Endothelial cell of umbilical vein (primary cell): ENCODE measurements at regions not wholly inside any gene's neighbourhood (a gene's known extent, or its start where the extent isn't known, plus 50 kb on each side); places are given as distances from the start of the nearest gene placed in this dataset.

Source experiments
- BruUV-seq: library from RNA; stranded (reverse); fragments of 400-500 nt; replicated peaks from 2 replicates; lab custom pipeline; 2021; lab: Mats Ljungman, UMichigan
- CTCF ChIA-PET: fragments of 300-600, 350-600 bp; sonication (Branson Sonifier 250); formaldehyde crosslinking; loops from one replicate; lab custom pipeline; 2021; ENCODE audit warnings: antibody characterized with exemption, inconsistent platforms; lab: Charles Lee
- POLR2A ChIA-PET: fragments of 300-600, 350-600 bp; sonication (Branson Sonifier 250); formaldehyde crosslinking; loops from one replicate; lab custom pipeline; 2021; ENCODE audit warnings: antibody characterized with exemption, inconsistent platforms; lab: Charles Lee
- DNase-seq: peaks from one replicate; pipeline ENCODE4 v3.0.0-alpha.2; 2011; ENCODE audit warnings: low read depth, low spot score
- FAIRE-seq: peaks from 2 replicates; lab custom pipeline; 2011; peaks lifted over from hg19 to GRCh38; lab: Jason Lieb, UNC
- H2AFZ ChIP-seq: 2 replicates; pipeline ENCODE4 v1.6.0; 2012; ENCODE audit warnings: low read depth, low read length, control low read depth, inconsistent platforms
- H3K27ac ChIP-seq: 2 replicates; pipeline ENCODE4 v1.5.1; 2011; ENCODE audit warnings: low read depth, mild to moderate bottlenecking, control low read depth, low read length, moderate library complexity; ENCODE audit not compliant: insufficient read depth
- H3K27me3 ChIP-seq, 2 experiments: 2 replicates each; pipeline versions ENCODE4 v1.6.0 to v1.6.1; 2011; ENCODE audit warnings: low read length in 2 of 2, mixed read lengths in 1 of 2; ENCODE audit not compliant: control insufficient read depth in 2 of 2, insufficient read depth in 2 of 2
- H3K36me3 ChIP-seq, 2 experiments: 2 replicates in 1 of 2; 3 replicates in 1 of 2; pipeline ENCODE4 v1.5.1; 2011; ENCODE audit warnings: low read length in 2 of 2, mild to moderate bottlenecking in 1 of 2, moderate library complexity in 1 of 2; ENCODE audit not compliant: control insufficient read depth in 2 of 2, insufficient read depth in 2 of 2; ENCODE audit errors: extremely low read depth in 1 of 2
- H3K4me1 ChIP-seq: 3 replicates; pipeline ENCODE4 v1.5.1; 2011; ENCODE audit warnings: mild to moderate bottlenecking, low read length; ENCODE audit not compliant: control insufficient read depth, insufficient read depth; ENCODE audit errors: extremely low read depth
- H3K4me2 ChIP-seq: 2 replicates; pipeline ENCODE4 v1.6.1; 2011; ENCODE audit warnings: low read length, control low read depth, mixed read lengths; ENCODE audit not compliant: insufficient read depth
- H3K4me3 ChIP-seq, 3 experiments: fragments of 200-600 bp in 1 of 3; sonication (generic), shearing (Covaris generic) in 1 of 3; replicated peaks in 1 of 3; 2 replicates each; pipeline ENCODE4 v1.5.1; 2011 to 2016; ENCODE audit warnings: control low read depth in 3 of 3, low read length in 3 of 3, mild to moderate bottlenecking in 2 of 3, inconsistent platforms in 1 of 3, low read depth in 1 of 3, moderate library complexity in 1 of 3; ENCODE audit not compliant: insufficient read depth in 1 of 3
- H3K79me2 ChIP-seq: 2 replicates; pipeline ENCODE4 v1.6.0; 2012; ENCODE audit warnings: low read length, inconsistent platforms; ENCODE audit not compliant: control insufficient read depth, insufficient read depth
- H3K9ac ChIP-seq: replicated peaks from 2 replicates; pipeline ENCODE3; 2011; ENCODE audit warnings: low read length, control low read depth; ENCODE audit not compliant: insufficient read depth; ENCODE audit errors: extremely low read depth
- H3K9me1 ChIP-seq: replicated peaks from 3 replicates; pipeline ENCODE4 v1.6.0; 2011; ENCODE audit warnings: mild to moderate bottlenecking, low read length; ENCODE audit not compliant: control insufficient read depth, insufficient read depth; ENCODE audit errors: extremely low read depth
- H3K9me3 ChIP-seq: replicated peaks from 2 replicates; pipeline ENCODE4 v1.5.1; 2012; ENCODE audit warnings: low read length, inconsistent platforms; ENCODE audit not compliant: control insufficient read depth, insufficient read depth
- H4K20me1 ChIP-seq: replicated peaks from 2 replicates; pipeline ENCODE3; 2011; ENCODE audit warnings: mild to moderate bottlenecking, low read length; ENCODE audit not compliant: control insufficient read depth, insufficient read depth; ENCODE audit errors: extremely low read depth
- CTCF ChIP-seq, 2 donors: IDR thresholded peaks; 1 replicate in 1 of 2; 2 replicates in 1 of 2; pipeline ENCODE4 v1.5.1; 2011; ENCODE audit warnings: low read length in 2 of 2, mild to moderate bottlenecking in 2 of 2, moderate library complexity in 2 of 2, control low read depth in 1 of 2, inconsistent platforms in 1 of 2, low read depth in 1 of 2; ENCODE audit not compliant: insufficient read depth in 1 of 2; ENCODE audit errors: extremely low read depth in 1 of 2
- EZH2 ChIP-seq: IDR thresholded peaks from 2 replicates; pipeline ENCODE4 v1.6.1; 2012; ENCODE audit warnings: borderline replicate concordance, low read depth, mild to moderate bottlenecking, moderate library complexity, low read length, inconsistent platforms; ENCODE audit not compliant: severe bottlenecking
- FOS ChIP-seq: IDR thresholded peaks from 2 replicates; pipeline ENCODE4 v1.6.1; 2011; ENCODE audit warnings: mild to moderate bottlenecking, low read length, moderate library complexity, borderline replicate concordance; ENCODE audit not compliant: insufficient read depth
- GATA2 ChIP-seq: IDR thresholded peaks from 2 replicates; pipeline ENCODE4 v1.7.0; 2011; ENCODE audit warnings: low read depth, mild to moderate bottlenecking, moderate library complexity, mixed read lengths, low read length; ENCODE audit not compliant: insufficient read length, insufficient read depth
- JUN ChIP-seq: IDR thresholded peaks from 2 replicates; pipeline ENCODE4 v1.6.1; 2011; ENCODE audit warnings: borderline replicate concordance, low read depth; ENCODE audit not compliant: insufficient read length, insufficient read depth
- MYC ChIP-seq: IDR thresholded peaks from one replicate; pipeline ENCODE4 v1.6.1; 2011; ENCODE audit warnings: mild to moderate bottlenecking, low read depth, low read length
- POLR2A ChIP-seq: IDR thresholded peaks from 2 replicates; pipeline ENCODE4 v1.6.1; 2012; ENCODE audit warnings: low read depth, mild to moderate bottlenecking, control low read depth, low read length
- POLR2AphosphoS5 ChIP-seq: IDR thresholded peaks from 2 replicates; pipeline ENCODE4 v1.6.1; 2012; ENCODE audit warnings: low read depth, mild to moderate bottlenecking, control low read depth, low read length, moderate library complexity; ENCODE audit not compliant: insufficient read depth
- dilution Hi-C: fragments of 300-500 bp; cut with MboI; formaldehyde crosslinking; loops from one replicate; pipeline ENCODE4 v1.15.0; 2019; ENCODE audit warnings: low sequenced_read_pairs; ENCODE audit not compliant: extremely low pct_ligation_motif_present
- intact Hi-C: fragments of 100-400 bp; cut with micrococcal nuclease; formaldehyde crosslinking; loops from one replicate; pipeline ENCODE4 v1.10.0; 2022
- TF ChIP-seq, protein P1 (sequence below): IDR thresholded peaks from 2 replicates; pipeline ENCODE4 v1.6.1; 2011; ENCODE audit not compliant: insufficient read depth, insufficient read length

DNA sequence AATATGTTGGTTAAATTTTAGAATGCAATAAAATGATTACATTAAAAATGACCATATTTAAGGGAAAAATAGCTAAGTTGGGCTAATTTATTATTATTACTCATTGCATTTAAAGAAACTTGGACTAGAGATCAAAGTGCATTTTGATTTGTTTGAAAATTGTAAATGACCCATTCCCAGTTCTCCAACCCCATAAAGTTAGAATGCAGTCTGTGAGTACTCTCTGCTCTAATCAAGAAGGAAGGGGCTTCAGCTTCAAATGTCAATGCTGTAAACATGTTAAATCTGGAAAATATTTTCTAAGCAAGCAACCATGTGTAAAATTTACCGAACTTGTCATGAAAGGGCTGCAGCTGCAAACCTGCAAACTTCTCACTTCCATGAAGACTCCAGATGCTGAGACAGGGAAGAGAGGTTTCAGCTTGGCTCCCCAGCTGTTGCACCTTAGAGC is 232.7 kb downstream of the TTLL7 start:
- TF ChIP-seq EZH2 (no peak), CTCF (IDR thresholded peaks at IDR 0.05; ENCODE audit: extremely low read depth in 1 of 2, insufficient read depth in 1 of 2, low read depth in 1 of 2, low read length in 2 of 2) (no peak), POLR2A (no peak), JUN (no peak), MYC (no peak), POLR2AphosphoS5 (no peak), FOS (no peak), GATA2 (no peak)
- TF ChIP-seq, protein P1, sequence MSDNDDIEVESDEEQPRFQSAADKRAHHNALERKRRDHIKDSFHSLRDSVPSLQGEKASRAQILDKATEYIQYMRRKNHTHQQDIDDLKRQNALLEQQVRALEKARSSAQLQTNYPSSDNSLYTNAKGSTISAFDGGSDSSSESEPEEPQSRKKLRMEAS: no peak
- no peaks in the 10 kb centered on the region for H3K4me1 ChIP-seq
- H3K27ac ChIP-seq: no peak overlapping the region
- ChIA-PET CTCF (no interaction called here), POLR2A (no interaction called here)
- no peaks in the 10 kb centered on the region for H4K20me1 ChIP-seq
- H3K4me2 ChIP-seq: no peak overlapping the region
- FAIRE-seq (no peak), DNase-seq (no peak)
- no peak overlapping the region for H3K4me3 ChIP-seq
- H3K9me1 ChIP-seq: no peaks in the 10 kb centered on the region
- no peak overlapping the region for H3K9ac ChIP-seq
- no peaks in the 10 kb centered on the region for H3K79me2 ChIP-seq
- no peaks in the 10 kb centered on the region for H3K9me3 ChIP-seq
- peaks cover 0 to 2% of the 10 kb centered on the region in 2 experiments for H3K27me3 ChIP-seq
- intact Hi-C loops: no loop called here
- dilution Hi-C loops: no loop called here
- BruUV-seq: no TSS peak
- no peaks in the 10 kb centered on the region for H3K36me3 ChIP-seq
- no peak overlapping the region for H2AFZ ChIP-seq
